GM21737 (cell line): ENCODE measurements at regions not wholly inside any gene's neighbourhood (a gene's known extent, or its start where the extent isn't known, plus 50 kb on each side); places are given as distances from the start of the nearest gene placed in this dataset.

ENCODE experiments used
- ATAC-seq: cut with Tn5 transposase; IDR thresholded peaks from one replicate; pipeline ENCODE4 v1.9.1; 2021; ENCODE audit warnings: mild to moderate bottlenecking, moderate library complexity; ENCODE audit not compliant: unreplicated experiment

DNA sequence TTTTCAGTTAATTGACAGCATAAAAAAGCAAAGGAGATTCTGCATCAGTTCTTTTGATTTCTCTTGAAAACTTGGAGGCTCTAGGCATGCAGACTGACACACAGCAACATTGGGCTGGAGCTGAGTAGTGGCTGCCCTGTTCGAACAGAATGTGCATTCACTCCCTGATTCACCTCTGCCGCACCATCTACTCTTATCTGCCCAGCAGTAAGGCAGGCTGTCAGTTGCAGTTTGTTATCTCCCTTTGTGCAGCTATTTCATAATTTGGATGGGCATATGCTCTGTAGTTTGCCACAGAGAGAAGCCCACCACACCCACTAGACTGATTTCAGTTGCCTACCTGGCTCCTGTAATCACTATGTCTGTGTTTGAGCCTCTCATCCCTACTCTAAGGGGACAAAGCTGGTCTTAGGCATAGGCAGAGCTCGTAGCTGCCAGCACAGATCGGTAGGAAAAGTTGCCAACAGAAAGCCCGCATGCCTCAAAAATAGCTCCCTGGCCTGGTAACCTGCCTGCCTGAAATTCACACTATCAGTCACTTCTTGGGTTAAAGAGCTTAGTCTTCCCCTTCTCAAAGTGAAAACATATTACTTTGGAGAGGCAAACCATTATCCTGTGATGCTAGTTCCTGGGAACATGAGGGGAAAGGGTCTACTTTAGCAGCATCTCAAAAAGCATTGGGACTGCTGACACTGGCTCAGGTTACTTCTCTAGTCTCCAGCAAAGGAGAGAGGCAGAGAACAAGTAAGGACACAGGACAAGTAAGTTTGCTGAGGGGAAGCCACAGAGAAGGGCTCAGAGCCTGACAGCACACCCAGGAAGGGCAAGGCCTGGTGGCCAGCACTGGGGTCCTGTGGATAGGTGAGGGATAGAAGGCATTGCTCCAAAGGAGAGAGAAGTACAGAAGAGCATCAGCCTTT is 75.9 kb upstream of the TMEM164 start:
- no peak for ATAC-seq

DNA sequence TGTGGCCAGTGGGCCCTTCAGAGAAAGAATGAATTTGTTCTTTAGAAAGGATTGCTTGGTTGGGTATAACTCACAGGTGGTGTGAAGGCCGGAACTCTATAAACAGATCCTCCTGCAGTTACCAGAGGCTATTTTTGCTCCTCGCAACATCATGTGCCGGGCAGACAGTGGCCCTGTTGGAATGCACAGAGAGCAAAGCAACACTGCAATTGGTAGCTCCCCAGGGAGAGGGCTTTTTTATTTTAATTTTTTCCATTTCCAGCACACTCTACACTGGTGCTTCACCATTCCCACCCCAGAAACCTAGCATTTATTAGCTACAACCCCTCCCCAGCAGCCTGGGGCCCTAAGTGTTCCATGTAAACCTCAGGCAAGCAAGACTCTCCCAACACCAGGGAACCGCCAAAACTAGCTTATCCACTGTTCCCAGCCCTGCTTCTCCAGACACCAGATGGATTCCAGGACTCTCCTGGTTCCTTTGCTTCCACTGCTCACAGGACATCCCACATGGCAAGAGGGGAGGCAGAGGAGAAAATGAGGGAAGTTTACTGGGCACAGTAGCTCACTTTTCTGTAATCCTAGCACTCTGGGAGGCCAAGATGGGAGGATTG is 75.1 kb upstream of the TMEM164 start:
- ATAC-seq = no peak

DNA sequence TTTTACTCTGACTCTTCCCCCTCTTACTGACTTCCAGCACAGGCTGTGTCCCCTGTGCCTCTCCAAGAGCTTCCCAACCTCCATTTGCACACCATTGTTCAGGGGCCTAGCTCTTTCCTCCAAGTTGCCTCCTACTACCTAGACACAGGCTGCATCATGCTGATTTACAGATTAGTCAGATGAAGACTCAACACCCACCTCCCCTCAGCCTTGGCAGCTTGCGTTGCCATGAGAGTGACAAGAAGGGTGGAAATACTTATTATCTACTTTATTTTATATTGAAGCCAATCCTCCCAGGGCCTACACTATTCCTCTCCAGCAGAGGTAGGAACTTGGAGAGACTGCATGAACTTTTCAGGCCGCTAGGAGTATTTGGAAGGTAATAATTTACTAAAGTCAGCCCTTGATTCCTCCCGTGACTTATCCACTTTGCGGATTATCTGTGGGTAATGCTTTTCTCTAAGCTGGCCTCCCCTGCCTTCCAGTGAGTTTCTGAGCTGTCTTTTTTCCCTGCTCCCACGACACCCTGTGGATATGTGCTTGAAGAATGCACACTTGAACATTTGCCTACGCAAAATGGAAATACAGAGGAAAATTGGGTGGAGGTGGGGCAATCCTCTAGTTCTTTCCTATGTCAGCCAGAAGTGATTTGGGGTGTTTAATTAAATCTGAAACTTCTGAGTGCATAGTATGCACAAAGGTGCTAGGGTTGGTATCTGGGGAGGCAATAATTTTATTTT is 74.1 kb upstream of the TMEM164 start:
- no peak for ATAC-seq

DNA sequence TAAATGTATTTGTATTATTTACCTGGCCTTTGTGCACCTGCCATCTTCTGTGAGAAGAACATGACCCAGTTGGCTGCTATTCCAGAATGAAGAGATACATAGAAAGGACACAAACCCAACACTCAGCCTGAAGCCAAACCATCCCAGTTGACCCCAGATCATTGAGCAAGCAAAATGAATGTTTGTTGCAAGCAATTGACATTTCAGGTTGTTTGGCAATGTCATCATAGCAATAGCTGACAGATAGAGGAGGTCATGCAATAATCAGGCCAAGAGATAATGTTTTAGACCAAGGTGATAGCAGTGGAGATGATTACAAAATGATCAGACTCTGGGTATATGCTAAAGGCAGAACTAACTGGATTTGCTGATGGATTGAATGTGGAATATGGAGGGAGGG is 71.2 kb upstream of the TMEM164 start:
- ATAC-seq = no peak

DNA sequence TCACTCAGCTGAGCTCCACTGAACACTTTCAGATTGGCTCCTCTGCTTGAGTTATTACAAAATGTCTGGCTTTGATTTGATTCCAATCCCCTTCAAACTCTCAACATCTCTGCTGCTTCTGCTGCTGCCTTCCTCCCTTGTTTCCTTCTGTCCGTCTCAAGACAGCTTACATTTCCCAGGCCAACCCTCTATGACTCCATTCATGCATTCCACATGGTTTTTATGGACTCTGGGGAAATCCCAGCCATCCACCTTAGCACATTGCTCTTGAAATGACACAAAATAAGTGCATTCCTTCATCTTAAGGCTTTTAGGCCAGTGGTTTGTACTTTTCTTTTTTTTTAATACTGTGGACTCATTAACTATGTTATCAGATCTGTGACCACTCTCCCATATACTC is 68.5 kb upstream of the TMEM164 start:
- ATAC-seq = no peak

DNA sequence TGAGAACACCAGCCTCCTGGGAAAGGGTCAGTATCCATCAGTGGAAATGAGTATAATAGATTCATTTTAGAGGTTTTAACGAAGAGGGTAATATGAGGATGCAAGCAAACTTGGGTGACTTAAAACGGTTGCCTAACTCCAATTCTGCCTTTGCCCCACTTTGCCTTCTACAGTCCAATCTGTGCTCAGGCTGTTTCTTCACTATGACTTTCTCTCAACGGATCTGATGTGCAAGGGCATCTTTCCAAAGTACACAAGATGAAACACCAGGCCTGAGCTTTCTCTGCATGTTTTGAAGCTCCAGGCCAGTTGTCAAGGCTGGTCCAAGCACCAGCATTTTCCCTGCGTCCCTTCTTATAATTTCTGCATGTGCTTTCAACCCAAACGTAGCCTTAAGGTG is 68.0 kb upstream of the TMEM164 start:
- no peak for ATAC-seq

DNA sequence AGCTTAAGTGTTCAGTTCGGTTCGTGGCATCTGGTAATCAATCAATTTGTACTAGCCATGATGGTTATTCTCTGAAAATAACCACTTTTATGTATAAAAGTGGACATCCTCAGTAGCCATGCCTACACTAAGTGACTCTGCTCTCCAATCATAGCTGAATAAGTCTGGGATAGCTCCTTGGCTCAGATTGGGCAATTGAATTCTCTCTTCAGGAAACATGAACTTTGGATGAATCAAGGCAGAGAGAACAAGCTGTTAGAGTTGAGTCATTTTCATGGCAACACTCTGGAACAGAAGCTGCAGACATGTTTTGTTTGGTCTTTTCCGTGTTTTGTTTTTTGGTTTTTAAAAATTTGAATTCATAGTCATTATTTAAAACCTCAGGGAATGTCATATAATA is 66.8 kb upstream of the TMEM164 start:
- no peak for ATAC-seq

DNA sequence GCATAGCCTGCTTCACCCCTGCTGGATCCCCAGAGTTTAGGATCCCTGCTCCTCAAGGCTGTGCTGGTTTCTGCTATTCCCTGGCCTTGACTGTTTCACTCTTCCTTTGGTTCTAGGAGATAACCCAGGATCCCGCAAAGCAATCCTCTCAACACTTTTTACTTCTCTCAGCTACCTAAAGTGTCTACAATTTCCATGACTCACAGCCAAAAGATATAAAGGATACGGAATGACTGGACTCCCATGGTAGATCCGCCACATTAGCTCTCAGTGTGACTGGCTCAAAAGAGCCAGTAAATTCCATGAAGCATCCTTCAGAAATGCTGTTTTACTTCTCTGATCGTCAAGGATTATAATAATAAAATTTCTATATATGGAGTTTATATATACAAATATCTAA is 66.3 kb upstream of the TMEM164 start:
- no peak for ATAC-seq

DNA sequence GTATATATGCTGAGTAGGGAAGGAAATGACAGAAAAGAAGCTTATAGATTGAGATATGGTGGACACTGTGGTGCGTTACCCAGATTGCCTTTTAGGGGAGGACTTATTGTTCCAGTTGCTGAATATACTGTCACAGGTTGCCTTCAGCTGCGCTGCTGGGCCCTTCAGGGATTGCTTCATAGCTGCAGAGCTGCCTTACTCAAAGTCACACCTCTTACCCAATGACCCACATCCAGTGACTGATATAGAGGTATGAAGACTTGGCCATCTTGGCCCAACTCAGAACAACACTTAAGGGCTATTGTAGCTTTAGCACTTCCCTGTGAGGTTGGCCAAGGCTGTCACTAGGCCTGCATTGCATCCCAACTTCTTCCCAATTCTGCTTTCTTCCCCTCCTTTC is 63.4 kb upstream of the TMEM164 start:
- no peak for ATAC-seq

DNA sequence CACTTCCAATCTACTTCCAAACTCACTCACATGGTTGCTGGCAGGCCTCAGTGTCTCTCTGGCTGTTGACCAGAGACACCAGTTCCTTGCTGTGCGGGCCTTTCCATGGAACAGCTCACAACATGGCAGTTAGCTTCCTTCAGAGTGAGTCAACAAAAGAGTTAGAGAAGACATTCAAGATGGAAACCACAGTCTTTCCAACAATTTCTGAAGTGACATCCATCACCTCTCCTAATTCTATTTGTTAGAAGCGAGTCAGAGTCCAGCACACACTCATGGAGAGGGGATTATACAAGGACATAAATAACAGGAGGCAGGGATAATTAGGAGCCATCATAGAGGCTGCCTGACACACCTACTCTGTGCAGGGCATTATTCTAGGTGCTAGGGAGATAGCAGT is 62.5 kb upstream of the TMEM164 start:
- no peak for ATAC-seq

DNA sequence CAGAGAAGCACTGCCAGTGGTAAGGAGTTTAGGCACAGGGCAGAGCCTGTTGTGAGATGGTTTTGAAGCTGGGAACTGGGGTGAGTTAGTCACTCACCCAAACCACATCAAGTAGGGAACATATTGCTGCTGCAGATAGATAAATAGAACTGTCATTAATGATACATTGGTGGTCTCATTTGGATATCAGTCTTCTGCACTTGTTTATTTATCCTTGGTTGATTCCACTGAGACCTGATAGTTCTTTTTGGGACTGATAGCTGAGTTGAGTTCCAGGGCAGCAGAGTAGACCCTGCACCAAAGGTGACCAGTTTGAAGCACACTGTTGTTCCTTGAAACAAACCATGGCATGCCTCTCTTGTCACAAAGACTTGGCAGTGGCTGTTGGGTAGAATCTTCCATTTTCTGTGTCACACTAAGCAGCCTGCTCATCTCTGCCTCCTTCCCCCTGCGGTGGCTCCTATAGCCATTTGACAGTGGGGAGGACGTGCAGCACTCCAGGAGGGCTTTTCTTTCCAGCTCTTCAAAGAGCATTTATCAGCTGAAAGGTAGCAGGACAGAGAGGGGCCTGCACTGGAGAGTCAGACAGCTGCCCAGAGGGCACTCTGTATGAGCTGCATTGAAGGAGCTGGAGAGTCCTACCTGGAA is 59.7 kb upstream of the TMEM164 start:
- ATAC-seq = no peak

DNA sequence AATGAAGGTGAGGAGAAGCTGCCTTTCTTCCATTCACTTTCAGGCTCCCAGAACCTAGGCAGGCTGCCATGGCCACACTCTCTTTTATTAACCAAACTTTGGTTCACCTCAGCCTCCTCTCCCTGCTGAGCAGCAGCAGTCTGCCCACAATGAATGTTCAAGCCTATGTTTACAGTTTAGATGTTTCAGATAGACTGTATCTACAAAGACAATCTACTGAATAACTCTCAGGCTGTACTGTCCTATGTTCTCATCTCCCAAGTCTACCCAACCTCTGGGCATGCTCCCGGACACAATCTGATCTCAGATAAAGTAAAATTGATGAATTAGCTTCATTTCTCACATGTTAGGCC is 59.2 kb upstream of the TMEM164 start:
- ATAC-seq = no peak

DNA sequence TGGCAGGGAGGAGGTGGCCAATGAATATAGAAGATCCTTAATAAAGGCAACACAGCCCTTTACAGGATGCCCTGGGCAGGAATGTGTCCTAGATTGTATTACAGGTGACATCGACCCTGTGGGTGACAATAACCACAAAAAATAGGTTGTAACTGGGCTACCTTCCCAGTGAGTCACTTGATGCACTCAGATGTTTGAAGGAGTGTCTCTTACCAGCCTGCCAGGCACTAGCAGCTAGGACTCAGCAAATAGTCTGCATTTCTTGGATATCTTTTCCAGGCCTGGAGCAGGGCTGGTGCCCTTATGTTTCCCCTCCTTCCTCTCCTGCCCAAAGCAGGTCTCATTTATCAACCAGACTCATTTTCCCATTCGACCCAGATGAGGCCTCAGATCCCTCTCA is 50.9 kb upstream of the TMEM164 start:
- ATAC-seq = no peak

DNA sequence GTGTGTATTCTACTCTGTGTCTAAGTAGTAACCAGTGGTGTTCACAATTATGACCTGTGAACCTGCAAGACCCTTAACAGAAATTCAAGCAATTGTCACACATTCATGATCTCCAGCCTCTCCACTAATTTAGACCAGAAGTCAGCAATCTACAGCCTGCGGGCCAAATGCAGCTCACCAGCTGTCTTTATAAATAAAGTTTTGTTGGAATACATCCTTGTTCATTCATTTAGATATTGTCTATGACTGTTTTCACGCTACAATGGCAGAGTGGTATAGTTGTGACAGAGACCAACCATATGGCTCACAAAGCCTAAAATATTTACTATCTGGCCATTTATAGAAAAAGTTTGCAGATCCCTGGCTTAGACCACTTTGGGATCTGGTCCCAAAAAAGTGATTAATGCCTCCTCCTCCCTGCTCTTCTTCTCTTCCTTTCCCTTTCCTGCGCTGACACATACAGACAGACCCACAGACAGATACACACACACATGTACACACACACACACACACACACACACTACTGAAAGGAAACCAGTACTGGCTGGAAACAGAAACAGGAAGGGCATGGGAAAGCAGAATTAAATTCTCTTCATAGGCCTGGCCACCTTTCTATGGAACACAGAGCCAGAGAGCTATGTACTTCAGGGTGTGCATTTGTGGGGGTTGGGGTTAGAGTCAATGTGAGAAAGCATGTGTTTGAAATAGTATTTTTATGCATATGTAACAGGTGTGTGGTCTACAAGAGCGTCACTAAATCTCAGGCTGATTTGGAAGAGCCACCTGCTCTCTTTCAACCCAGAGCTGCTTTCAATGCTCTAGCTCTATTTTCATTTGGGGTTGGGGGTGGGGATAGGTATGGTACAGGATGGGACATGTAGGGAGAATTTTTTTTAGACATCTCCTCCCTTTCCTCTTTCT is 49.7 kb upstream of the TMEM164 start:
- ATAC-seq = peak; percentile 78
